Endothelial cell (in vitro differentiated cells): ENCODE measurements at regions not wholly inside any gene's neighbourhood (a gene's known extent, or its start where the extent isn't known, plus 50 kb on each side); places are given as distances from the start of the nearest gene placed in this dataset.

Experiments used
- DNase-seq: peaks from one replicate; pipeline ENCODE4 v3.0.0; 2021; ENCODE audit warnings: low spot score
- H3K27ac Mint-ChIP-seq: one replicate; pipeline ENCODE4 v1.8.0; 2021; ENCODE audit warnings: mixed read lengths, inconsistent platforms; ENCODE audit not compliant: unreplicated experiment
- H3K27me3 Mint-ChIP-seq: one replicate; pipeline ENCODE4 v1.8.0; 2021; ENCODE audit warnings: mild to moderate bottlenecking, moderate library complexity, mixed read lengths, inconsistent platforms; ENCODE audit not compliant: unreplicated experiment
- H3K36me3 Mint-ChIP-seq: one replicate; pipeline ENCODE4 v1.8.0; 2021; ENCODE audit warnings: mild to moderate bottlenecking, low read depth, mixed read lengths, inconsistent platforms; ENCODE audit not compliant: unreplicated experiment
- H3K4me1 Mint-ChIP-seq: one replicate; pipeline ENCODE4 v1.8.0; 2021; ENCODE audit warnings: mild to moderate bottlenecking, mixed read lengths, inconsistent platforms; ENCODE audit not compliant: unreplicated experiment
- H3K4me3 Mint-ChIP-seq: one replicate; pipeline ENCODE4 v1.8.0; 2021; ENCODE audit warnings: mild to moderate bottlenecking, mixed read lengths, inconsistent platforms; ENCODE audit not compliant: unreplicated experiment
- H3K9me3 Mint-ChIP-seq: one replicate; pipeline ENCODE4 v1.8.0; 2021; ENCODE audit warnings: mixed read lengths, inconsistent platforms; ENCODE audit not compliant: unreplicated experiment
- CTCF ChIP-seq: fragments of 200-600 bp; sonication (generic); IDR thresholded peaks from one replicate; pipeline ENCODE4 v1.5.0; 2021; ENCODE audit warnings: antibody characterized with exemption; ENCODE audit not compliant: unreplicated experiment

- peaks cover 11% of the 10 kb centered on the region for H3K4me1 Mint-ChIP-seq
- H3K27me3 Mint-ChIP-seq: no peaks in the 10 kb centered on the region
- no peak overlapping the region for H3K27ac Mint-ChIP-seq
- no peaks in the 10 kb centered on the region for H3K9me3 Mint-ChIP-seq
- TF ChIP-seq CTCF: no peak
- H3K4me3 Mint-ChIP-seq: no peak overlapping the region
- DNase-seq: no peak
- no peaks in the 10 kb centered on the region for H3K36me3 Mint-ChIP-seq
Observed at GRCh38 chr5:57659886-57660285, 177.3 kb upstream of the ACTBL2 start.

- H3K36me3 Mint-ChIP-seq: no peaks in the 10 kb centered on the region
- peaks cover 6% of the 10 kb centered on the region for H3K4me1 Mint-ChIP-seq
- H3K9me3 Mint-ChIP-seq: no peaks in the 10 kb centered on the region
- H3K27me3 Mint-ChIP-seq: no peaks in the 10 kb centered on the region
- DNase-seq: no peak
- H3K4me3 Mint-ChIP-seq: no peak overlapping the region
- no peak overlapping the region for H3K27ac Mint-ChIP-seq
- no peak for TF ChIP-seq CTCF
Observed at GRCh38 chr5:57658018-57658417, 175.4 kb upstream of the ACTBL2 start.

- DNase-seq: no peak
- Mint-ChIP-seq H3K9me3 (no peaks in the 10 kb centered on the region), H3K27ac (no peak overlapping the region), H3K4me1 (peaks cover 10% of the 10 kb centered on the region), H3K27me3 (no peaks in the 10 kb centered on the region), H3K4me3 (no peak overlapping the region), H3K36me3 (no peaks in the 10 kb centered on the region)
- no peak for TF ChIP-seq CTCF
Observed at GRCh38 chr5:57655228-57655627, 172.6 kb upstream of the ACTBL2 start.

- H3K27me3 Mint-ChIP-seq: no peaks in the 10 kb centered on the region
- peaks cover 11% of the 10 kb centered on the region for H3K4me1 Mint-ChIP-seq
- H3K4me3 Mint-ChIP-seq: no peak overlapping the region
- H3K9me3 Mint-ChIP-seq: no peaks in the 10 kb centered on the region
- H3K27ac Mint-ChIP-seq: no peak overlapping the region
- H3K36me3 Mint-ChIP-seq: no peaks in the 10 kb centered on the region
- no peak for DNase-seq
- TF ChIP-seq CTCF: no peak
Observed at GRCh38 chr5:57653636-57654290, 171.2 kb upstream of the ACTBL2 start.

GRCh38 chr5:57651127-57651526 lies 168.5 kb upstream of the ACTBL2 start:
- H3K4me3 Mint-ChIP-seq: no peak overlapping the region
- no peaks in the 10 kb centered on the region for H3K27me3 Mint-ChIP-seq
- no peak for DNase-seq
- no peaks in the 10 kb centered on the region for H3K36me3 Mint-ChIP-seq
- no peaks in the 10 kb centered on the region for H3K9me3 Mint-ChIP-seq
- no peak for TF ChIP-seq CTCF
- H3K4me1 Mint-ChIP-seq: peaks cover 11% of the 10 kb centered on the region
- H3K27ac Mint-ChIP-seq: no peak overlapping the region
